GM15510 (cell line): ENCODE measurements at regions not wholly inside any gene's neighbourhood (a gene's known extent, or its start where the extent isn't known, plus 50 kb on each side); places are given as distances from the start of the nearest gene placed in this dataset.

ENCODE experiments used
- POLR2A ChIP-seq: IDR thresholded peaks from 3 replicates; pipeline ENCODE4 v1.6.1; 2011; ENCODE audit warnings: borderline replicate concordance; ENCODE audit not compliant: insufficient read length; ENCODE audit errors: extremely low read depth

- no peak for TF ChIP-seq POLR2A
These were observed 587.7 kb upstream of the GRAMD2B start for GRCh38 chr5:125835293-125836172.

- TF ChIP-seq POLR2A = no peak
These were observed 587.0 kb upstream of the GRAMD2B start for GRCh38 chr5:125836256-125836655.

DNA sequence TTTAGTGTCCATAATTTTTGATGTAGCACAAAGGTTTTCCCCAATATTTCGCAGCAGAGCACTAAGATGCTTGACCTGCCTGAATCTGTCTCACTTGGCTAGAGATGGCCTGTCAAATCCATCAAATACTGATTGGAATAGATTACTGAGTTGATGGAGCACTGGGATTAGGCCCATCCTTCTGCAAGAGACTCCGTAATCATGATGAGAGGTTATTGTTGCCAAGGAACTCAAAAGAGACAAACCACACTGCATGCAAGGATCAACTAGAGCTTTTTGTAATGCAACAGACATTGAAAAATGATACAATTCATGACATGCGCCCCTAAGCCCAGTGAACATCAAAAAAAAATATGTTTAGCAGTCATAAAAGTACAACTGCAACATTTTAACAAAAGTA lies 585.3 kb upstream of the GRAMD2B start:
- no peak for TF ChIP-seq POLR2A

DNA sequence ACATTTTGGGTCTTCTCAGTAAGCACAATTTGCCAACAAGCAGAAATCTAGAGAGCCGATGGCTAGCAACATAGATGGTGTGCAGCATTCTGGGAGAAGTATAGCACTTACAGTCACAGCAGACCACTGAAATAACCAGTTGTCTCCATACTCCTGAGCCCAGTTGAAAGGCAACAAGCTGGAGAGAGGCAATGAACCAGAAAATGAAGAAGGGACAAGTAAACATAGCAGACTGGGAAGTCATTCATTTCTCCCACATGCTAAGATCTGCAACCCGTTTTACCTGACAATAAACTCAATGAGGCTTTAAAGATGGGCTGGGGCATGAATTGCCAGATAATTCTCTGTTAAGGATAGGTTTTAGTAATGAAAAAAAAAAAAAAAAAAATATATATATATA lies 575.6 kb upstream of the GRAMD2B start:
- TF ChIP-seq POLR2A = no peak

- TF ChIP-seq POLR2A = no peak
These were observed 574.5 kb upstream of the GRAMD2B start for GRCh38 chr5:125848751-125849150.

DNA sequence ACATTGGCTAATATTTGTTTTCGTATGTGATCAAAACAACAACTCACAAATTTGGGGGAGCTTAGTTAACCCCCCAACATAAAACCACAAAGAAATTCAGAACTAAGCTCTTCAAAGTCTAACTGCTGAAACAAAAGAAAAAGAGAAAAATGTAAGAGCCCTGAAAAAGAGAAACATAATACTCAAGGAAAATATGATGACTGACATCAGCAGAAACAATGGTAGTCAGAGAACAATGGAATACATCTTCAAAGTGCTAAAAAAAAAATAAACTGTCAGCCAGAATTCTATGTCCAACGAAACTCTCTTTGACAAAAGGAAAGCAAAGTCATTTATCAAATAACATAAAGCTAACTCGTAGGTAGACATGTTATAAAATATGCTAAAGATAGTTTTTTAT lies 566.3 kb upstream of the GRAMD2B start:
- TF ChIP-seq POLR2A = no peak

DNA sequence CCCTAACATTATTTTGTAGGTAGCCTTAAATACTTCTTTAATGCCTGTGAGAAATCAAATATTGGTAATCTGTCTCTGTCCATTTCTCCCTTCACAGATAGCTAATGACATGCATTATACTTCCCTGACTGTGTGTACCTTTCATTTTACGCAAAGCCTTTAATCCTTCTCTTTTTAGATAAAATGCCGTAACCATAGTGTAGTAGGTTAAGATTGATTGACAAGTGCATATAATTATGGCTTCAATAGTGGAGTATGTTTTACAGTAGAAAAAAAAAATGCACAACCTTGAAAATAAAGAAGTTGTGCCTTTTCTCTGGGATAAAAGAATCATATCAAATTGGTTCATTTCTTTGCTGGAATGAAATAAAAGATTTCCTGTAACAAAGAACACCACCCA lies 559.6 kb upstream of the GRAMD2B start:
- no peak for TF ChIP-seq POLR2A

DNA sequence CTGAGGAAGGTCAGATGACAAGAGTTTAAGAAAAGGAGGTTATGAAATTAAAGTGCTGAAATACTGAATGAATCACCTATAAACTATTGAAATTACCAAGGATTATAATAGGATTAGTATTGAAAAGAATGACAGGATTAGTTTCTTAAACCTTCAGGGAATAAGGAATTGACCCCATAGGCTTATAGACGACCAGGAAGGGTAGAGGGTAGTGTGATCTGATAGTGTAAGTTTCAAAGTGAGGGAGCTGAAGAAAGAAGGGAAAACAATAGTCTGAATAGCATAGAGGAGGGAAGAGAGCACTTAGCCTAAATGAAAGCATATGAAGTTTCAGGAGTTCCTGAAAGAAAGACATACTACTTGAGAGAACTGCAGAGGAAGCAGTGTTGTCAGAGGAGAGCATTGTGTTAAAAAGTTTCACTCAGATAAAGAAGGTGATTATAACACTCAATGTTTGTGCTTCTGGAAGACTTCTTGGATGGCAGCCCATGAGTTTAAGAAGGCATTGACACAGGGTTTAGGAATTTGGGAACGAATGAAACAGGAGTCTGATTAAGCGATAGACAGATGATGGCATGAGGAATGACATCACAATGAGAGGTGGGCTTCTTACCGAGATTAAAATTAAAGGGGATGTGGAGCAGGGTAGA lies 557.9 kb upstream of the GRAMD2B start:
- TF ChIP-seq POLR2A = no peak

- no peak for TF ChIP-seq POLR2A
These were observed 555.2 kb upstream of the GRAMD2B start for GRCh38 chr5:125868036-125868435.

GRCh38 chr5:125870256-125870655 lies 553.0 kb upstream of the GRAMD2B start:
- TF ChIP-seq POLR2A = no peak

DNA sequence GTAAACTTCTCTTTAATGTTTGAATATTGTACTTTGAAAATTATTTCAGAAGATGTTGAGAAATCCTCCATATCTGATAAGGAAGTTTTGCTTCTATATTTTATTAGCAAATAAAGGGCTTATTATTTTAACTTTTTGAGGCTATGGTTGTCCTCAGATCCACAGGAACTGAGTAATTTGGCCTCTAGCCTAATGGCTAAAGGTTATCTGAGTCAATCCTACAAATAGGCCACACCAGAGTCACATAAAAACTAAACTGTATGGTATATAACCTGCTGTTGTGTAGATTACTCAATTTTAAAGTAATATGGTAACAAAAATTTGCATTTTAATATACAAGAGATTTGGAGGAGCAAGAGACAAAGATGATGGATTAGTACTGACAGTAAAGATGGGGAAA lies 549.2 kb upstream of the GRAMD2B start:
- TF ChIP-seq POLR2A = no peak

DNA sequence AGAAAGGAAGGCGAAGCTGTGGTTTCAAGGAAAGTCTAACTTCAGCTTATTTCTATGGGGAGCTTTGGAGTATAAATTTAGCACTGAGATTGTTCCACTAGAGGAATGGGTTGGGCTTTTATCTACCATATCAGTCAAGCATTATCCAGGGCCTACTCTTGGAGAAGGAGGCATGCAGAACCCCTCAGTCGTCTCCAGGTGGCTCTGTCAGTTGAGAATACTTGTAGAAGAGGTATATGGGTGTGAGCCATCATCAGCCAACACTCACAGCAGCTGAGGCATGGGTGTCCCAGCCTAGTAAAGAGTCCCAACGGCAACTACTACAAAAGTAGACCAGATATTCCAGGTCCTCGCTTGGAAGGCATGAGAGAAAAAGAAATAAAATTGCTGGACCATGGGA lies 548.5 kb upstream of the GRAMD2B start:
- TF ChIP-seq POLR2A = no peak

- no peak for TF ChIP-seq POLR2A
These were observed 546.0 kb upstream of the GRAMD2B start for GRCh38 chr5:125877248-125877647.

GRCh38 chr5:125882061-125882460 lies 541.1 kb upstream of the GRAMD2B start:
- TF ChIP-seq POLR2A = no peak

- no peak for TF ChIP-seq POLR2A
These were observed 540.0 kb upstream of the GRAMD2B start for GRCh38 chr5:125883223-125883622.

DNA sequence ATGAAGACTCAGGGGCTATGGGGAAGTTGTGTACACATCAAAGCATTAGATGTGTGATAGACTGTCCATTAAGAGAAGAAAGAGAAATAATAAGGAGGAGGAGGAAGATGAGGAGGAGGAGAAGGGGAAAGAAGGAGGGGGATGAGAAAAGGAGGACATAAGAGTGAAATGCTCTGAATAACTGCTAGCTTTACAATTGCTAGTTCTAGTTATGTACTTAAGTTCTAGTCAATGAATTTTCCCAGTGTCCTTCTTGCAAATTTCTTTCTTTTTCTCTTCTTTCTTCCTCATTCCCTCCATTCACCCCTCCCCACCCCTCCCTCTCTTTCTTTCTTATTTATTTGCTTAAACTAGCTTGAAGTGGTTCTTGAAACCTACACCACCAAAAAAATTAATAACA lies 534.9 kb upstream of the GRAMD2B start:
- TF ChIP-seq POLR2A = no peak
